ENCODE measurements at regions not wholly inside any gene's neighbourhood (a gene's known extent, or its start where the extent isn't known, plus 50 kb on each side); places are given as distances from the start of the nearest gene placed in this dataset.

- TF ChIP-seq CTCF (IDR thresholded peaks at IDR 0.05; ENCODE audit: low read depth, low read length): no peak
- Histone ChIP-seq H3K27me3 (no peaks in the 10 kb centered on the region), H3K4me3 (ENCODE audit: low read depth, low read length) (no peak overlapping the region), H3K4me1 (no peaks in the 10 kb centered on the region), H3K9me3 (no peaks in the 10 kb centered on the region), H3K36me3 (no peaks in the 10 kb centered on the region)
- no peak for DNase-seq
Measured at GRCh38 chr3:5293207-5293606, 105.7 kb downstream of the EDEM1 start.

GRCh38 chr3:5294356-5294755 is 106.8 kb downstream of the EDEM1 start:
- Histone ChIP-seq H3K27me3 (no peaks in the 10 kb centered on the region), H3K9me3 (no peaks in the 10 kb centered on the region), H3K4me1 (no peaks in the 10 kb centered on the region), H3K4me3 (ENCODE audit: low read depth, low read length) (no peak overlapping the region), H3K36me3 (no peaks in the 10 kb centered on the region)
- no peak for DNase-seq
- TF ChIP-seq CTCF (IDR thresholded peaks at IDR 0.05; ENCODE audit: low read depth, low read length): no peak

- no peak for DNase-seq
- no peak for TF ChIP-seq CTCF (IDR thresholded peaks at IDR 0.05; ENCODE audit: low read depth, low read length)
- no peaks in the 10 kb centered on the region for H3K36me3 ChIP-seq
- no peaks in the 10 kb centered on the region for H3K27me3 ChIP-seq
- no peak overlapping the region for H3K4me3 ChIP-seq (ENCODE audit: low read depth, low read length)
- H3K4me1 ChIP-seq: no peaks in the 10 kb centered on the region
- H3K9me3 ChIP-seq: no peaks in the 10 kb centered on the region
Measured at GRCh38 chr3:5295191-5295690, 107.7 kb downstream of the EDEM1 start.

DNA sequence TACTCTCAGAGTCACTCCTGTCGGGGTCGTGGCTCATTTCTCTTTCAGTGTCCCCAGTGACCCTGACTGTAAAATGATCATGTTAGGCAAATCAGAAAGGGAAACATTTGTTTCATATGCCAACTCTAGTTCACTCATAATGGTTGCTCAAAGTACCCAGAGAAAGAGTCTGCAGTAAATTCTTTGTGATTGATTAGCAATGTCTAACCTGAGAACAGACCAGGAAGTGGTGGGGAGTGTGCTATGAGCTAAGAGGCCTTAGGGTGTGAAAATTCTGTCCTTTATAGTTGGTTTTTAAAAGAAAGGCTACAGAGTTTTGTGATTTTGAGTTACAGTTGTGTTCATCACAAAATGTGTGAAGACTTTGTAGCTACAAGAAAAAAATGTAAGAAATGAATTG is 108.9 kb downstream of the EDEM1 start:
- Histone ChIP-seq H3K9me3 (no peaks in the 10 kb centered on the region), H3K27me3 (no peaks in the 10 kb centered on the region), H3K36me3 (no peaks in the 10 kb centered on the region), H3K4me1 (no peaks in the 10 kb centered on the region), H3K4me3 (ENCODE audit: low read depth, low read length) (no peak overlapping the region)
- TF ChIP-seq CTCF (IDR thresholded peaks at IDR 0.05; ENCODE audit: low read depth, low read length): no peak
- no peak for DNase-seq

DNA sequence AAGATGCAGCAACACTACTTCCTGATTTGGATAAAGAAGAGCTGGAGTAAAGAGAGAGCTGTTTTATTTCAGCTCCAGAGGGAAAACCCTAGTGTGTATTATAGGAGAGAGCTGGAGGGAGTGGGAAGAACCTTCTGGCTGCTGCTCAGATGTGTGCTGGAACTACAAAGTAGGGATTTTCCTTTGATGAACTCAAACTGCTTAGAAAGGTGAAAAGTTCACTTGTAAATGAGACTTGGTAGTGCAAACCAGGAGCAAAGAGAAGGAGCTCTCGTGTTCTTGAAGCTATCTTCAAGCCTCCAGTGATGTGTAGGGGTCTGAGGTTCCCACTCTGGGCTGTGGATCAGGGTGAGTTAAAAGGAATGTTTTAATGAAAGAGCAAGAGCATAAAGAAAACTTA is 110.4 kb downstream of the EDEM1 start:
- no peak for TF ChIP-seq CTCF (IDR thresholded peaks at IDR 0.05; ENCODE audit: low read depth, low read length)
- Histone ChIP-seq H3K27me3 (no peaks in the 10 kb centered on the region), H3K4me1 (no peaks in the 10 kb centered on the region), H3K9me3 (no peaks in the 10 kb centered on the region), H3K4me3 (ENCODE audit: low read depth, low read length) (no peak overlapping the region), H3K36me3 (no peaks in the 10 kb centered on the region)
- DNase-seq: no peak

GRCh38 chr3:5298453-5298852 is 110.9 kb downstream of the EDEM1 start:
- no peak for DNase-seq
- H3K36me3 ChIP-seq: no peaks in the 10 kb centered on the region
- no peak for TF ChIP-seq CTCF (IDR thresholded peaks at IDR 0.05; ENCODE audit: low read depth, low read length)
- H3K27me3 ChIP-seq: no peaks in the 10 kb centered on the region
- H3K9me3 ChIP-seq: no peaks in the 10 kb centered on the region
- no peak overlapping the region for H3K4me3 ChIP-seq (ENCODE audit: low read depth, low read length)
- H3K4me1 ChIP-seq: no peaks in the 10 kb centered on the region
